Adrenal gland (tissue), 9 donors: ENCODE measurements at regions not wholly inside any gene's neighbourhood (a gene's known extent, or its start where the extent isn't known, plus 50 kb on each side); places are given as distances from the start of the nearest gene placed in this dataset.

Experiments used
- DNase-seq, 7 donors: peaks; one replicate each; pipeline ENCODE4 v3.0.0-alpha.2; 2019 to 2020
- H3K27ac ChIP-seq, 5 donors: fragments of 200-600 bp; sonication (generic) in 4 of 5; 1 replicate in 3 of 5; 2 replicates in 2 of 5; pipeline versions ENCODE4 v1.5.1 to v1.8.0; 2016 to 2020; ENCODE audit warnings: mild to moderate bottlenecking in 1 of 5
- H3K27me3 ChIP-seq: fragments of 200-600 bp; 2 replicates; pipeline ENCODE4 v1.8.0; 2021
- H3K36me3 ChIP-seq, 2 donors: fragments of 200-600 bp; replicated peaks in 1 of 2; 1 replicate in 1 of 2; 2 replicates in 1 of 2; pipeline versions ENCODE4 v1.5.1 to v1.8.0; 2018 to 2022
- H3K4me1 ChIP-seq, 2 donors: fragments of 200-600 bp; replicated peaks in 1 of 2; 1 replicate in 1 of 2; 2 replicates in 1 of 2; pipeline versions ENCODE4 v1.5.1 to v1.8.0; 2018 to 2021
- H3K4me3 ChIP-seq, 4 donors: fragments of 200-600 bp; sonication (generic) in 3 of 4; one replicate each; pipeline ENCODE4 v1.5.1; 2016 to 2018
- H3K9me3 ChIP-seq, 3 donors: fragments of 200-600 bp; sonication (generic) in 1 of 3; replicated peaks in 1 of 3; 1 replicate in 2 of 3; 2 replicates in 1 of 3; pipeline versions ENCODE4 v1.5.1 to v1.8.0; 2016 to 2021
- CTCF ChIP-seq, 6 experiments: fragments of 450-650 bp in 4 of 6; fragments of 200-600 bp in 2 of 6; sonication (generic) in 1 of 6; IDR thresholded peaks; 1 replicate in 5 of 6; 2 replicates in 1 of 6; pipeline versions ENCODE4 v1.5.1 to v1.8.0; 2016 to 2021; ENCODE audit warnings: antibody characterized with exemption in 6 of 6, mild to moderate bottlenecking in 2 of 6, moderate library complexity in 1 of 6
- POLR2A ChIP-seq, 2 donors: fragments of 450-650 bp; IDR thresholded peaks; one replicate each; pipeline ENCODE4 v1.6.1; 2017; ENCODE audit warnings: antibody characterized with exemption in 2 of 2, mild to moderate bottlenecking in 2 of 2, moderate library complexity in 1 of 2
- WGBS, 4 donors: extraction: QIAGEN DNeasy Blood & Tissue Kit in 2 of 4; methylation state at CpG; one replicate each; pipeline versions ENCODE4 v1.1.5 to v1.1.7; 2013 to 2017; 5-methylcytosine and 5-hydroxymethylcytosine counted together
- intact Hi-C, 2 donors: fragments of 100-400 bp; cut with DNase I; formaldehyde crosslinking; loops; one replicate each; pipeline versions ENCODE4 v1.14.1 to v1.15.0; 2022 to 2023
- donor health status: healthy with polysubstance abuse.
- donor health status: Bipolar disorder and iron deficiency.
- donor health status: DM: yes; HTN: yes; CAD: no.
- donor health status: DM: no; HTN: no; CAD: no.
- donor health status: DM: no; HTN: no; CAD: no.

GRCh38 chr9:115599898-115600297 is 481.9 kb upstream of the TNC start:
- no peaks in the 10 kb centered on the region for H3K36me3 ChIP-seq
- no peak for DNase-seq
- 59 to 88% (median 67%) methylated on average over 1 of the region's 1 CpG for WGBS, 4 donors
- no peak overlapping the region for H3K27ac ChIP-seq
- no peaks in the 10 kb centered on the region for H3K4me1 ChIP-seq
- H3K4me3 ChIP-seq, result no peak overlapping the region
- H3K9me3 ChIP-seq, result no peaks in the 10 kb centered on the region
- H3K27me3 ChIP-seq, result no peaks in the 10 kb centered on the region
- intact Hi-C loops, result loop anchor here in 1 of 2 donors (10.0 kb wide), 1 partner anchor 975 kb away; no protein-coding TSS in a partner anchor
- TF ChIP-seq CTCF (IDR thresholded peaks at IDR 0.05) (no peak), POLR2A (IDR thresholded peaks at IDR 0.05) (no peak)

- no peaks in the 10 kb centered on the region for H3K27me3 ChIP-seq
- H3K4me1 ChIP-seq, result no peaks in the 10 kb centered on the region
- TF ChIP-seq CTCF (IDR thresholded peaks at IDR 0.05), result no peak
- no peak for TF ChIP-seq POLR2A (IDR thresholded peaks at IDR 0.05)
- no peaks in the 10 kb centered on the region for H3K36me3 ChIP-seq
- no peak for DNase-seq
- no peaks in the 10 kb centered on the region for H3K9me3 ChIP-seq
- intact Hi-C loops, result no loop called here
- no peak overlapping the region for H3K27ac ChIP-seq
- no peak overlapping the region for H3K4me3 ChIP-seq
- WGBS, 4 donors, result 59 to 63% (median 62%) methylated on average over 3 of the region's 3 CpGs
Measured at GRCh38 chr9:115601434-115601833, 483.5 kb upstream of the TNC start.

GRCh38 chr9:115604831-115605483 is 487.0 kb upstream of the TNC start:
- intact Hi-C loops, result no loop called here
- no peaks in the 10 kb centered on the region for H3K27me3 ChIP-seq
- no peaks in the 10 kb centered on the region for H3K4me1 ChIP-seq
- DNase-seq, result no peak
- 63 to 77% (median 69%) methylated on average over 2 of the region's 2 CpGs for WGBS, 4 donors
- TF ChIP-seq POLR2A (IDR thresholded peaks at IDR 0.05) (no peak), CTCF (IDR thresholded peaks at IDR 0.05) (no peak)
- H3K9me3 ChIP-seq, result no peaks in the 10 kb centered on the region
- no peak overlapping the region for H3K27ac ChIP-seq
- no peaks in the 10 kb centered on the region for H3K36me3 ChIP-seq
- no peak overlapping the region for H3K4me3 ChIP-seq

GRCh38 chr9:115606838-115607237 is 488.9 kb upstream of the TNC start:
- no peak overlapping the region for H3K27ac ChIP-seq
- TF ChIP-seq POLR2A (IDR thresholded peaks at IDR 0.05), result no peak
- H3K36me3 ChIP-seq, result no peaks in the 10 kb centered on the region
- intact Hi-C loops, result no loop called here
- no peak for DNase-seq
- no peaks in the 10 kb centered on the region for H3K9me3 ChIP-seq
- no peaks in the 10 kb centered on the region for H3K27me3 ChIP-seq
- H3K4me1 ChIP-seq, result no peaks in the 10 kb centered on the region
- no peak overlapping the region for H3K4me3 ChIP-seq

- H3K4me3 ChIP-seq, result no peak overlapping the region
- WGBS, 4 donors, result 58 to 74% (median 64%) methylated on average over 4 of the region's 4 CpGs
- H3K27me3 ChIP-seq, result no peaks in the 10 kb centered on the region
- intact Hi-C loops, result no loop called here
- no peaks in the 10 kb centered on the region for H3K36me3 ChIP-seq
- H3K27ac ChIP-seq, result no peak overlapping the region
- DNase-seq, result no peak
- TF ChIP-seq POLR2A (IDR thresholded peaks at IDR 0.05) (no peak), CTCF (IDR thresholded peaks at IDR 0.05) (no peak)
- no peaks in the 10 kb centered on the region for H3K4me1 ChIP-seq
- H3K9me3 ChIP-seq, result no peaks in the 10 kb centered on the region
Measured at GRCh38 chr9:115614326-115614999, 496.5 kb upstream of the TNC start.
